ENCODE measurements at regions not wholly inside any gene's neighbourhood (a gene's known extent, or its start where the extent isn't known, plus 50 kb on each side); places are given as distances from the start of the nearest gene placed in this dataset.
A peak's percentile ranks its signal among the peaks of the same experiment; 100 is the strongest.

GRCh38 chr5:93057311-93057710 lies 523.7 kb downstream of the NR2F1-AS1 start:
- H3K27ac Mint-ChIP-seq, result peak overlapping the region; percentile 5; the same call in 1 of the 2 replicates
- Histone ChIP-seq H4K20me1 (replicated peaks; ENCODE audit: insufficient read depth) (no peaks in the 10 kb centered on the region), H3K4me1 (ENCODE audit: insufficient read depth) (peaks cover 24% of the 10 kb centered on the region), H3K36me3 (ENCODE audit: insufficient read depth) (no peaks in the 10 kb centered on the region), H3F3A (replicated peaks; ENCODE audit: low read depth) (no peaks in the 10 kb centered on the region), H3K79me2 (replicated peaks; ENCODE audit: insufficient read depth) (no peaks in the 10 kb centered on the region), H3K9me2 (ENCODE audit: insufficient read depth) (0 out of 2 replicates have a peak, but pooled peaks cover 4% of the 10 kb centered on the region), H3K27ac (ENCODE audit: low read depth) (peak overlapping the region; percentile 14; the same call in 1 of the 2 replicates), H3K4me2 (peak overlapping the region; percentile 61), H3K27me3 (ENCODE audit: insufficient read depth) (no peaks in the 10 kb centered on the region), H2AFZ (no peak overlapping the region), H3K4me3 (peak overlapping the region; percentile 27; the same call in 1 of the 2 replicates)
- peaks cover 7% of the 10 kb centered on the region for H3K9me3 Mint-ChIP-seq
- ATAC-seq (peak; percentile 75), DNase-seq (ENCODE audit: low spot score) (peak; percentile 8)
- TF ChIP-seq JUNB (IDR thresholded peaks at IDR 0.05; ENCODE audit: unreplicated experiment), result no peak
- TF ChIP-seq, protein P1, sequence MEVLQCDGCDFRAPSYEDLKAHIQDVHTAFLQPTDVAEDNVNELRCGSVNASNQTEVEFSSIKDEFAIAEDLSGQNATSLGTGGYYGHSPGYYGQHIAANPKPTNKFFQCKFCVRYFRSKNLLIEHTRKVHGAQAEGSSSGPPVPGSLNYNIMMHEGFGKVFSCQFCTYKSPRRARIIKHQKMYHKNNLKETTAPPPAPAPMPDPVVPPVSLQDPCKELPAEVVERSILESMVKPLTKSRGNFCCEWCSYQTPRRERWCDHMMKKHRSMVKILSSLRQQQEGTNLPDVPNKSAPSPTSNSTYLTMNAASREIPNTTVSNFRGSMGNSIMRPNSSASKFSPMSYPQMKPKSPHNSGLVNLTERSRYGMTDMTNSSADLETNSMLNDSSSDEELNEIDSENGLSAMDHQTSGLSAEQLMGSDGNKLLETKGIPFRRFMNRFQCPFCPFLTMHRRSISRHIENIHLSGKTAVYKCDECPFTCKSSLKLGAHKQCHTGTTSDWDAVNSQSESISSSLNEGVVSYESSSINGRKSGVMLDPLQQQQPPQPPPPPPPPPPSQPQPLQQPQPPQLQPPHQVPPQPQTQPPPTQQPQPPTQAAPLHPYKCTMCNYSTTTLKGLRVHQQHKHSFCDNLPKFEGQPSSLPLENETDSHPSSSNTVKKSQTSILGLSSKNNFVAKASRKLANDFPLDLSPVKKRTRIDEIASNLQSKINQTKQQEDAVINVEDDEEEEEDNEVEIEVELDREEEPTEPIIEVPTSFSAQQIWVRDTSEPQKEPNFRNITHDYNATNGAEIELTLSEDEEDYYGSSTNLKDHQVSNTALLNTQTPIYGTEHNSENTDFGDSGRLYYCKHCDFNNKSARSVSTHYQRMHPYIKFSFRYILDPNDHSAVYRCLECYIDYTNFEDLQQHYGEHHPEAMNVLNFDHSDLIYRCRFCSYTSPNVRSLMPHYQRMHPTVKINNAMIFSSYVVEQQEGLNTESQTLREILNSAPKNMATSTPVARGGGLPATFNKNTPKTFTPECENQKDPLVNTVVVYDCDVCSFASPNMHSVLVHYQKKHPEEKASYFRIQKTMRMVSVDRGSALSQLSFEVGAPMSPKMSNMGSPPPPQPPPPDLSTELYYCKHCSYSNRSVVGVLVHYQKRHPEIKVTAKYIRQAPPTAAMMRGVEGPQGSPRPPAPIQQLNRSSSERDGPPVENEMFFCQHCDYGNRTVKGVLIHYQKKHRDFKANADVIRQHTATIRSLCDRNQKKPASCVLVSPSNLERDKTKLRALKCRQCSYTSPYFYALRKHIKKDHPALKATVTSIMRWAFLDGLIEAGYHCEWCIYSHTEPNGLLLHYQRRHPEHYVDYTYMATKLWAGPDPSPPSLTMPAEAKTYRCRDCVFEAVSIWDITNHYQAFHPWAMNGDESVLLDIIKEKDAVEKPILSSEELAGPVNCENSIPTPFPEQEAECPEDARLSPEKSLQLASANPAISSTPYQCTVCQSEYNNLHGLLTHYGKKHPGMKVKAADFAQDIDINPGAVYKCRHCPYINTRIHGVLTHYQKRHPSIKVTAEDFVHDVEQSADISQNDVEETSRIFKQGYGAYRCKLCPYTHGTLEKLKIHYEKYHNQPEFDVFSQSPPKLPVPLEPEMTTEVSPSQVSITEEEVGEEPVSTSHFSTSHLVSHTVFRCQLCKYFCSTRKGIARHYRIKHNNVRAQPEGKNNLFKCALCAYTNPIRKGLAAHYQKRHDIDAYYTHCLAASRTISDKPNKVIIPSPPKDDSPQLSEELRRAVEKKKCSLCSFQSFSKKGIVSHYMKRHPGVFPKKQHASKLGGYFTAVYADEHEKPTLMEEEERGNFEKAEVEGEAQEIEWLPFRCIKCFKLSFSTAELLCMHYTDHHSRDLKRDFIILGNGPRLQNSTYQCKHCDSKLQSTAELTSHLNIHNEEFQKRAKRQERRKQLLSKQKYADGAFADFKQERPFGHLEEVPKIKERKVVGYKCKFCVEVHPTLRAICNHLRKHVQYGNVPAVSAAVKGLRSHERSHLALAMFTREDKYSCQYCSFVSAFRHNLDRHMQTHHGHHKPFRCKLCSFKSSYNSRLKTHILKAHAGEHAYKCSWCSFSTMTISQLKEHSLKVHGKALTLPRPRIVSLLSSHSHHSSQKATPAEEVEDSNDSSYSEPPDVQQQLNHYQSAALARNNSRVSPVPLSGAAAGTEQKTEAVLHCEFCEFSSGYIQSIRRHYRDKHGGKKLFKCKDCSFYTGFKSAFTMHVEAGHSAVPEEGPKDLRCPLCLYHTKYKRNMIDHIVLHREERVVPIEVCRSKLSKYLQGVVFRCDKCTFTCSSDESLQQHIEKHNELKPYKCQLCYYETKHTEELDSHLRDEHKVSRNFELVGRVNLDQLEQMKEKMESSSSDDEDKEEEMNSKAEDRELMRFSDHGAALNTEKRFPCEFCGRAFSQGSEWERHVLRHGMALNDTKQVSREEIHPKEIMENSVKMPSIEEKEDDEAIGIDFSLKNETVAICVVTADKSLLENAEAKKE (CRISPR knock-in tag; IDR thresholded peaks at IDR 0.05), result peak; percentile 61; the same call in 1 of the 2 replicates
- H3K4me1 Mint-ChIP-seq, result peaks cover 24% of the 10 kb centered on the region
- H3K4me3 Mint-ChIP-seq, result peak overlapping the region; percentile 10
- peaks cover 4% of the 10 kb centered on the region for H3K27me3 Mint-ChIP-seq (ENCODE audit: insufficient read depth, low read depth, poor library complexity)
- H3K36me3 Mint-ChIP-seq (ENCODE audit: low read depth), result peaks cover 11% of the 10 kb centered on the region

DNA sequence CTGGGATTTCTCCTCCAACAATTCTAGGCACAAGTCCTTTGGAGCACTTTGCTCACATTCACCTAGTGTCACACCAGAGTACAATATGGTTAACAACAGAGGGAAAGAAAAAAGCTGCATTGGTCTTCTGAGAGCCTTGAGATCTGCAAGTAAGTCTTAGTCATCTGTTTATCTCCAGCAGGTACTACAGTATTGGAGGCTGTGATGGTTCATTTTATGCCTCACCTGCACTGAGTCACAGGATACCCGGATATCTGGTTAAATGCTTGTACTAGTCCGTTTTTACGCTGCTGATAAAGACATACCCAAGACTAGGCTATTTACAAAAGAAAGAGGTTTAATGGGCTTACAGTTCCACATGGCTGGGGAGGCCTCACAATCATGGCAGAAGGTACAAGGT lies 525.0 kb downstream of the NR2F1-AS1 start:
- Histone ChIP-seq H3F3A (replicated peaks; ENCODE audit: low read depth) (no peaks in the 10 kb centered on the region), H3K27ac (ENCODE audit: low read depth) (no peak overlapping the region), H3K4me2 (no peak overlapping the region), H3K79me2 (replicated peaks; ENCODE audit: insufficient read depth) (no peaks in the 10 kb centered on the region), H3K36me3 (ENCODE audit: insufficient read depth) (no peaks in the 10 kb centered on the region), H2AFZ (no peak overlapping the region), H3K4me1 (ENCODE audit: insufficient read depth) (peaks cover 24% of the 10 kb centered on the region), H3K4me3 (no peak overlapping the region), H3K27me3 (ENCODE audit: insufficient read depth) (no peaks in the 10 kb centered on the region), H4K20me1 (replicated peaks; ENCODE audit: insufficient read depth) (no peaks in the 10 kb centered on the region), H3K9me2 (ENCODE audit: insufficient read depth) (0 out of 2 replicates have a peak, but pooled peaks cover 4% of the 10 kb centered on the region)
- H3K27me3 Mint-ChIP-seq (ENCODE audit: insufficient read depth, low read depth, poor library complexity), result no peaks in the 10 kb centered on the region
- ATAC-seq (no peak), DNase-seq (ENCODE audit: low spot score) (no peak)
- H3K4me3 Mint-ChIP-seq, result no peak overlapping the region
- peaks cover 24% of the 10 kb centered on the region for H3K4me1 Mint-ChIP-seq
- H3K9me3 Mint-ChIP-seq, result peaks cover 7% of the 10 kb centered on the region
- peaks cover 11% of the 10 kb centered on the region for H3K36me3 Mint-ChIP-seq (ENCODE audit: low read depth)
- no peak overlapping the region for H3K27ac Mint-ChIP-seq
- TF ChIP-seq ZNF331 (CRISPR knock-in tag; IDR thresholded peaks at IDR 0.05; ENCODE audit: low read depth), result no peak
- TF ChIP-seq NANOG (IDR thresholded peaks at IDR 0.05; ENCODE audit: borderline replicate concordance), result no peak
- TF ChIP-seq, protein P2, sequence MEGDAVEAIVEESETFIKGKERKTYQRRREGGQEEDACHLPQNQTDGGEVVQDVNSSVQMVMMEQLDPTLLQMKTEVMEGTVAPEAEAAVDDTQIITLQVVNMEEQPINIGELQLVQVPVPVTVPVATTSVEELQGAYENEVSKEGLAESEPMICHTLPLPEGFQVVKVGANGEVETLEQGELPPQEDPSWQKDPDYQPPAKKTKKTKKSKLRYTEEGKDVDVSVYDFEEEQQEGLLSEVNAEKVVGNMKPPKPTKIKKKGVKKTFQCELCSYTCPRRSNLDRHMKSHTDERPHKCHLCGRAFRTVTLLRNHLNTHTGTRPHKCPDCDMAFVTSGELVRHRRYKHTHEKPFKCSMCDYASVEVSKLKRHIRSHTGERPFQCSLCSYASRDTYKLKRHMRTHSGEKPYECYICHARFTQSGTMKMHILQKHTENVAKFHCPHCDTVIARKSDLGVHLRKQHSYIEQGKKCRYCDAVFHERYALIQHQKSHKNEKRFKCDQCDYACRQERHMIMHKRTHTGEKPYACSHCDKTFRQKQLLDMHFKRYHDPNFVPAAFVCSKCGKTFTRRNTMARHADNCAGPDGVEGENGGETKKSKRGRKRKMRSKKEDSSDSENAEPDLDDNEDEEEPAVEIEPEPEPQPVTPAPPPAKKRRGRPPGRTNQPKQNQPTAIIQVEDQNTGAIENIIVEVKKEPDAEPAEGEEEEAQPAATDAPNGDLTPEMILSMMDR (conservative IDR thresholded peaks at IDR 0.05; ENCODE audit: low read depth in 2 of 2), result no peak
- TF ChIP-seq EZH2 (IDR thresholded peaks at IDR 0.05; ENCODE audit: low read depth, unreplicated experiment), result no peak

Data from GM23338 (cell line).